Caco-2 (cell line): ENCODE measurements at regions not wholly inside any gene's neighbourhood (a gene's known extent, or its start where the extent isn't known, plus 50 kb on each side); places are given as distances from the start of the nearest gene placed in this dataset.

ENCODE experiments used
- BruUV-seq: library from RNA; stranded (reverse); fragments of 400-500 nt; replicated peaks from 2 replicates; lab custom pipeline; 2021; lab: Mats Ljungman, UMichigan
- CTCF ChIA-PET: fragments of 300-600 bp; sonication (Branson Sonifier 250); formaldehyde crosslinking; loops from one replicate; lab custom pipeline; 2022; ENCODE audit warnings: antibody characterized with exemption; lab: Charles Lee
- POLR2A ChIA-PET: fragments of 300-600 bp; sonication (Branson Sonifier 250); formaldehyde crosslinking; loops from one replicate; lab custom pipeline; 2022; ENCODE audit warnings: antibody characterized with exemption; lab: Charles Lee
- DNase-seq, 2 experiments: peaks; one replicate each; pipeline versions ENCODE4 v3.0.0 to v3.0.0-alpha.2; 2020 to 2022
- H3K27me3 ChIP-seq: replicated peaks from 2 replicates; pipeline ENCODE4 v1.6.0; 2011; ENCODE audit warnings: low read length; ENCODE audit not compliant: control insufficient read depth, insufficient read depth
- H3K36me3 ChIP-seq: 2 replicates; pipeline ENCODE4 v1.5.1; 2011; ENCODE audit warnings: low read length; ENCODE audit not compliant: control insufficient read depth, insufficient read depth
- H3K4me1 ChIP-seq: fragments of 250-450 bp; sonication (Bioruptor Pico); 2 replicates; pipeline ENCODE4 v1.5.1; 2020; ENCODE audit warnings: mild to moderate bottlenecking
- H3K4me3 ChIP-seq: 2 replicates; pipeline ENCODE4 v1.5.1; 2011; ENCODE audit warnings: low read depth, mild to moderate bottlenecking, control low read depth, low read length
- H3K9me3 ChIP-seq: fragments of 250-450 bp; sonication (Bioruptor Pico); 2 replicates; pipeline ENCODE4 v1.5.1; 2020; ENCODE audit warnings: mild to moderate bottlenecking, moderate library complexity
- H3K27ac Mint-ChIP-seq: one replicate; pipeline ENCODE4 v1.8.0; 2022; ENCODE audit warnings: mixed read lengths; ENCODE audit not compliant: unreplicated experiment
- H3K27me3 Mint-ChIP-seq: one replicate; pipeline ENCODE4 v1.8.0; 2022; ENCODE audit warnings: mixed read lengths; ENCODE audit not compliant: insufficient read depth, unreplicated experiment
- H3K36me3 Mint-ChIP-seq: one replicate; pipeline ENCODE4 v1.8.0; 2022; ENCODE audit warnings: mild to moderate bottlenecking, mixed read lengths; ENCODE audit not compliant: insufficient read depth, unreplicated experiment
- H3K4me1 Mint-ChIP-seq: one replicate; pipeline ENCODE4 v1.8.0; 2022; ENCODE audit warnings: low read depth, mixed read lengths; ENCODE audit not compliant: unreplicated experiment
- H3K4me3 Mint-ChIP-seq: one replicate; pipeline ENCODE4 v1.8.0; 2022; ENCODE audit warnings: mild to moderate bottlenecking, moderate library complexity, mixed read lengths; ENCODE audit not compliant: unreplicated experiment
- H3K9me3 Mint-ChIP-seq: one replicate; pipeline ENCODE4 v1.8.0; 2022; ENCODE audit warnings: mixed read lengths; ENCODE audit not compliant: unreplicated experiment
- intact Hi-C: fragments of 100-400 bp; cut with micrococcal nuclease; formaldehyde crosslinking; loops from one replicate; pipeline ENCODE4 v1.10.0; 2022; ENCODE audit not compliant: unreplicated experiment
- TF ChIP-seq, protein P1 (sequence below), 2 experiments: fragments of 200-600 bp in 1 of 2; IDR thresholded peaks; 1 replicate in 1 of 2; 2 replicates in 1 of 2; pipeline versions ENCODE4 v1.5.1 to v1.8.0; 2011 to 2022; ENCODE audit warnings: antibody characterized with exemption in 1 of 2, control low read depth in 1 of 2, inconsistent platforms in 1 of 2, low read depth in 1 of 2, low read length in 1 of 2, mild to moderate bottlenecking in 1 of 2, moderate library complexity in 1 of 2; ENCODE audit not compliant: insufficient read depth in 1 of 2, severe bottlenecking in 1 of 2, unreplicated experiment in 1 of 2

DNA sequence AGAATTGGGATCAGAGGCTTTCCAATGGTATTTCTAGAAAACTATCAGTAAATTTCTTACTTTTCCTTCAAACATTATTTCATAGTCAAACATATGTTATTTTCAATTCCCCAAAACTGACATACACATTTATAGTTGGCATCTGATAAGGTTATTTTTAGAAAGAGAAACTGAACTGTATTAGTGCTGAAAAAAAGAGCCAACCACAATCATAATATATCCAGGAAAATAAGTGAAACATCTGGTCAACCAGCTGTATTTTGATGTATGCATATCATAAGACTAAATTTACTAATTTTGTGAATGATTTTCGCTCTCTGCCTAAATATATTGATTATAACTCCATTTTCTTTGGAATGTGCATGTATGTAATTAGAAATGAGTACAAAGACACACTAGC is 554.2 kb downstream of the FLRT2 start:
- H3K27me3 ChIP-seq = no peaks in the 10 kb centered on the region
- H3K4me3 Mint-ChIP-seq = no peak overlapping the region
- no peaks in the 10 kb centered on the region for H3K9me3 Mint-ChIP-seq
- no peaks in the 10 kb centered on the region for H3K27me3 Mint-ChIP-seq
- DNase-seq = no peak
- no TSS peak for BruUV-seq
- ChIA-PET CTCF (no interaction called here), POLR2A (no interaction called here)
- no peaks in the 10 kb centered on the region for H3K4me1 ChIP-seq
- H3K9me3 ChIP-seq = no peaks in the 10 kb centered on the region
- no peak overlapping the region for H3K4me3 ChIP-seq
- no peak overlapping the region for H3K27ac Mint-ChIP-seq
- no peaks in the 10 kb centered on the region for H3K36me3 ChIP-seq
- H3K36me3 Mint-ChIP-seq = no peaks in the 10 kb centered on the region
- TF ChIP-seq, protein P1, sequence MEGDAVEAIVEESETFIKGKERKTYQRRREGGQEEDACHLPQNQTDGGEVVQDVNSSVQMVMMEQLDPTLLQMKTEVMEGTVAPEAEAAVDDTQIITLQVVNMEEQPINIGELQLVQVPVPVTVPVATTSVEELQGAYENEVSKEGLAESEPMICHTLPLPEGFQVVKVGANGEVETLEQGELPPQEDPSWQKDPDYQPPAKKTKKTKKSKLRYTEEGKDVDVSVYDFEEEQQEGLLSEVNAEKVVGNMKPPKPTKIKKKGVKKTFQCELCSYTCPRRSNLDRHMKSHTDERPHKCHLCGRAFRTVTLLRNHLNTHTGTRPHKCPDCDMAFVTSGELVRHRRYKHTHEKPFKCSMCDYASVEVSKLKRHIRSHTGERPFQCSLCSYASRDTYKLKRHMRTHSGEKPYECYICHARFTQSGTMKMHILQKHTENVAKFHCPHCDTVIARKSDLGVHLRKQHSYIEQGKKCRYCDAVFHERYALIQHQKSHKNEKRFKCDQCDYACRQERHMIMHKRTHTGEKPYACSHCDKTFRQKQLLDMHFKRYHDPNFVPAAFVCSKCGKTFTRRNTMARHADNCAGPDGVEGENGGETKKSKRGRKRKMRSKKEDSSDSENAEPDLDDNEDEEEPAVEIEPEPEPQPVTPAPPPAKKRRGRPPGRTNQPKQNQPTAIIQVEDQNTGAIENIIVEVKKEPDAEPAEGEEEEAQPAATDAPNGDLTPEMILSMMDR (IDR thresholded peaks at IDR 0.05; ENCODE audit: insufficient read depth in 1 of 2, low read depth in 1 of 2, low read length in 1 of 2, severe bottlenecking in 1 of 2, unreplicated experiment in 1 of 2) = no peak
- H3K4me1 Mint-ChIP-seq = no peaks in the 10 kb centered on the region
- intact Hi-C loops = no loop called here

DNA sequence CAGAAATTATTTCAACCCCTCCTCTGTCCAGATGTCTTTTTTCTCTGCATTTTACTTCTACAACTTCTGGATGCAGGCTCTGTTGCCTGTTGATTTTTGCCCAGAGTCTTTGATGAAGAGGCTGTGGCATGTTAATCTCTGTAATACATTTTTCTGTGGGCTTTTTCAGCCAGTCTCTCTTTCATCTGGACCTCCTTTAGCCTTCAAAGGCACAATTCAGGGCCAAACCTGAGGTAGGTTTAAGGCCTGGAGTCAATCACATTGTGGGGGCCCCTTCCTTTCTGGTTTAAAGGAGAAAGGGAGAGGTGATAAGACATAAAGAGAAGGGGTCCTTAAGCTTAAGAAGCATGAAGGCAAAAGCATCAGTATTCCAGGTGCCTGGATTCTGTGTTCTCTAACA is 553.7 kb downstream of the FLRT2 start:
- Mint-ChIP-seq H3K9me3 (no peaks in the 10 kb centered on the region), H3K4me3 (no peak overlapping the region)
- no TSS peak for BruUV-seq

GRCh38 chr14:86072116-86072894 is 542.4 kb downstream of the FLRT2 start:
- H3K27me3 Mint-ChIP-seq = peaks cover 4% of the 10 kb centered on the region
- no peaks in the 10 kb centered on the region for H3K36me3 Mint-ChIP-seq
- no peaks in the 10 kb centered on the region for H3K9me3 Mint-ChIP-seq
- no peak for DNase-seq
- no peaks in the 10 kb centered on the region for H3K27me3 ChIP-seq
- CTCF ChIA-PET = no interaction called here
- intact Hi-C loops = no loop called here
- H3K4me3 Mint-ChIP-seq = no peak overlapping the region
- TF ChIP-seq, protein P1 (IDR thresholded peaks at IDR 0.05; ENCODE audit: insufficient read depth in 1 of 2, low read depth in 1 of 2, low read length in 1 of 2, severe bottlenecking in 1 of 2, unreplicated experiment in 1 of 2) = no peak
- H3K4me1 Mint-ChIP-seq = no peaks in the 10 kb centered on the region
- no peak overlapping the region for H3K4me3 ChIP-seq
- no TSS peak for BruUV-seq
- POLR2A ChIA-PET = no interaction called here
- H3K4me1 ChIP-seq = no peaks in the 10 kb centered on the region
- no peaks in the 10 kb centered on the region; the same call in 1 of the 2 replicates for H3K9me3 ChIP-seq
- H3K36me3 ChIP-seq = no peaks in the 10 kb centered on the region
- no peak overlapping the region for H3K27ac Mint-ChIP-seq

More for the DNA sequence above, 553.7 kb downstream of the FLRT2 start:
- no peaks in the 10 kb centered on the region for H3K4me1 ChIP-seq
- intact Hi-C loops = no loop called here
- Mint-ChIP-seq H3K36me3 (no peaks in the 10 kb centered on the region), H3K27ac (no peak overlapping the region), H3K4me1 (no peaks in the 10 kb centered on the region), H3K27me3 (no peaks in the 10 kb centered on the region)
- CTCF ChIA-PET = no interaction called here
- TF ChIP-seq, protein P1 (IDR thresholded peaks at IDR 0.05; ENCODE audit: insufficient read depth in 1 of 2, low read depth in 1 of 2, low read length in 1 of 2, severe bottlenecking in 1 of 2, unreplicated experiment in 1 of 2) = no peak
- no peak overlapping the region for H3K4me3 ChIP-seq
- no peaks in the 10 kb centered on the region for H3K36me3 ChIP-seq
- no peak for DNase-seq
- no peaks in the 10 kb centered on the region for H3K9me3 ChIP-seq
- H3K27me3 ChIP-seq = no peaks in the 10 kb centered on the region
- POLR2A ChIA-PET = no interaction called here
